Suppressor macrophage treated with lipopolysaccharide for 4 hours (primary cell): ENCODE measurements at regions not wholly inside any gene's neighbourhood (a gene's known extent, or its start where the extent isn't known, plus 50 kb on each side); places are given as distances from the start of the nearest gene placed in this dataset.

Source experiments
- DNase-seq: peaks from one replicate; pipeline ENCODE4 v3.0.0-alpha.2; 2020

- DNase-seq, result peak; percentile 63
Observed at GRCh38 chr15:89399238-89400115, 64.9 kb upstream of the POLG start.

- DNase-seq, result no peak
Observed at GRCh38 chr15:89398896-89399237, 64.2 kb upstream of the POLG start.

GRCh38 chr15:89397653-89398023 lies 63.0 kb upstream of the POLG start:
- no peak for DNase-seq

GRCh38 chr15:89396723-89397652 lies 62.4 kb upstream of the POLG start:
- no peak for DNase-seq

GRCh38 chr15:89395996-89396395 lies 61.4 kb upstream of the POLG start:
- peak; percentile 90 for DNase-seq

GRCh38 chr15:89395461-89395871 lies 60.8 kb upstream of the POLG start:
- no peak for DNase-seq

GRCh38 chr15:89395031-89395430 lies 60.4 kb upstream of the POLG start:
- DNase-seq, result no peak

GRCh38 chr15:89393056-89393455 lies 58.4 kb upstream of the POLG start:
- DNase-seq, result peak; percentile 69

GRCh38 chr15:89391685-89392257 lies 57.1 kb upstream of the POLG start:
- DNase-seq, result no peak

GRCh38 chr15:89389841-89390603 lies 55.4 kb upstream of the POLG start:
- DNase-seq, result no peak

- no peak for DNase-seq
Observed at GRCh38 chr15:89387140-89387903, 52.7 kb upstream of the POLG start.

GRCh38 chr15:89385596-89386331 lies 51.1 kb upstream of the POLG start:
- peak; percentile 88 for DNase-seq
